HL-60 (cell line): ENCODE measurements at regions not wholly inside any gene's neighbourhood (a gene's known extent, or its start where the extent isn't known, plus 50 kb on each side); places are given as distances from the start of the nearest gene placed in this dataset.

Experiments
- DNase-seq, 2 experiments: peaks; one replicate each; pipeline ENCODE4 v3.0.0-alpha.2; 2010 to 2020; ENCODE audit warnings: low read depth in 1 of 2, low spot score in 1 of 2
- H3K27ac ChIP-seq: fragments of 250-450 bp; sonication (Bioruptor Pico); replicated peaks from 2 replicates; pipeline ENCODE4 v1.5.1; 2020; ENCODE audit warnings: mild to moderate bottlenecking, moderate library complexity
- H3K27me3 ChIP-seq: fragments of 250-450 bp; sonication (Bioruptor Pico); 2 replicates; pipeline ENCODE4 v1.5.1; 2021; ENCODE audit warnings: mild to moderate bottlenecking, moderate library complexity; ENCODE audit not compliant: insufficient read depth, poor library complexity, severe bottlenecking
- H3K4me3 ChIP-seq: replicated peaks from 2 replicates; pipeline ENCODE4 v1.5.1; 2011; ENCODE audit warnings: mild to moderate bottlenecking, control low read depth, low read length; ENCODE audit not compliant: insufficient read depth
- GABPA ChIP-seq: IDR thresholded peaks from 2 replicates; pipeline ENCODE4 v1.6.1; 2012; ENCODE audit warnings: low read depth
- POLR2AphosphoS5 ChIP-seq: IDR thresholded peaks from 2 replicates; pipeline ENCODE4 v1.6.1; 2012; ENCODE audit warnings: low read depth
- REST ChIP-seq: IDR thresholded peaks from 2 replicates; pipeline ENCODE4 v1.6.1; 2012; ENCODE audit warnings: low read depth; ENCODE audit not compliant: insufficient replicate concordance
- SPI1 ChIP-seq: IDR thresholded peaks from 2 replicates; pipeline ENCODE4 v1.6.1; 2012; ENCODE audit warnings: low read depth, mild to moderate bottlenecking, borderline replicate concordance
- TF ChIP-seq, protein P1 (sequence below): IDR thresholded peaks from one replicate; pipeline ENCODE4 v1.5.1; 2011; ENCODE audit warnings: low read length, control low read depth, inconsistent platforms; ENCODE audit not compliant: insufficient read depth

- TF ChIP-seq, protein P1, sequence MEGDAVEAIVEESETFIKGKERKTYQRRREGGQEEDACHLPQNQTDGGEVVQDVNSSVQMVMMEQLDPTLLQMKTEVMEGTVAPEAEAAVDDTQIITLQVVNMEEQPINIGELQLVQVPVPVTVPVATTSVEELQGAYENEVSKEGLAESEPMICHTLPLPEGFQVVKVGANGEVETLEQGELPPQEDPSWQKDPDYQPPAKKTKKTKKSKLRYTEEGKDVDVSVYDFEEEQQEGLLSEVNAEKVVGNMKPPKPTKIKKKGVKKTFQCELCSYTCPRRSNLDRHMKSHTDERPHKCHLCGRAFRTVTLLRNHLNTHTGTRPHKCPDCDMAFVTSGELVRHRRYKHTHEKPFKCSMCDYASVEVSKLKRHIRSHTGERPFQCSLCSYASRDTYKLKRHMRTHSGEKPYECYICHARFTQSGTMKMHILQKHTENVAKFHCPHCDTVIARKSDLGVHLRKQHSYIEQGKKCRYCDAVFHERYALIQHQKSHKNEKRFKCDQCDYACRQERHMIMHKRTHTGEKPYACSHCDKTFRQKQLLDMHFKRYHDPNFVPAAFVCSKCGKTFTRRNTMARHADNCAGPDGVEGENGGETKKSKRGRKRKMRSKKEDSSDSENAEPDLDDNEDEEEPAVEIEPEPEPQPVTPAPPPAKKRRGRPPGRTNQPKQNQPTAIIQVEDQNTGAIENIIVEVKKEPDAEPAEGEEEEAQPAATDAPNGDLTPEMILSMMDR = no peak
- TF ChIP-seq POLR2AphosphoS5 (no peak), SPI1 (no peak), GABPA (no peak), REST (no peak)
- H3K27ac ChIP-seq = no peak overlapping the region
- no peaks in the 10 kb centered on the region for H3K27me3 ChIP-seq
Measured at GRCh38 chr3:154753101-154753500, 323.1 kb upstream of the GPR149 start.

GRCh38 chr3:154749514-154749913, 319.5 kb upstream of the GPR149 start:
- Histone ChIP-seq H3K27ac (no peak overlapping the region), H3K27me3 (no peaks in the 10 kb centered on the region), H3K4me3 (no peak overlapping the region)
- DNase-seq = no peak
- TF ChIP-seq, protein P1 = no peak
- TF ChIP-seq REST (no peak), POLR2AphosphoS5 (no peak), SPI1 (no peak), GABPA (no peak)

More at GRCh38 chr3:154753101-154753500, 323.1 kb upstream of the GPR149 start:
- H3K4me3 ChIP-seq = no peak overlapping the region
- no peak for DNase-seq

GRCh38 chr3:154745929-154746328, 315.9 kb upstream of the GPR149 start:
- no peak overlapping the region for H3K27ac ChIP-seq
- TF ChIP-seq, protein P1 = no peak
- TF ChIP-seq SPI1 (no peak), GABPA (no peak), POLR2AphosphoS5 (no peak), REST (no peak)
- no peaks in the 10 kb centered on the region for H3K27me3 ChIP-seq
- no peak overlapping the region for H3K4me3 ChIP-seq
- peak in 1 of 2 experiments; percentile 15 for DNase-seq
